CD4-positive, alpha-beta T cell (primary cell): ENCODE measurements at regions not wholly inside any gene's neighbourhood (a gene's known extent, or its start where the extent isn't known, plus 50 kb on each side); places are given as distances from the start of the nearest gene placed in this dataset.

Experiments
- ATAC-seq: fragments of 200-7000 bp; cut with Tn5 transposase; one replicate; pipeline ENCODE4 v1.10.0; 2022; ENCODE audit warnings: mild to moderate bottlenecking; ENCODE audit not compliant: poor library complexity
- CTCF ChIA-PET: fragments of 350-600 bp; sonication (Branson Sonifier 250); formaldehyde crosslinking; loops from one replicate; lab custom pipeline; 2021; ENCODE audit warnings: antibody characterized with exemption, inconsistent platforms; lab: Charles Lee
- POLR2A ChIA-PET: fragments of 350-600 bp; sonication (Branson Sonifier 250); formaldehyde crosslinking; loops from one replicate; lab custom pipeline; 2021; ENCODE audit warnings: antibody characterized with exemption, inconsistent platforms; lab: Charles Lee
- DNase-seq, 14 experiments: peaks; one replicate each; pipeline ENCODE4 v3.0.0-alpha.2; 2013 to 2020; ENCODE audit warnings: mixed read lengths in 2 of 14
- H3K27ac ChIP-seq, 2 donors: one replicate each; pipeline versions ENCODE4 v1.5.1 to v1.7.0; 2013; ENCODE audit warnings: low read length in 2 of 2, low read depth in 1 of 2, mild to moderate bottlenecking in 1 of 2
- H3K27me3 ChIP-seq, 2 experiments: 1 replicate in 1 of 2; 2 replicates in 1 of 2; pipeline versions ENCODE4 v1.6.1 to v1.7.0; 2013; ENCODE audit warnings: low read length in 2 of 2, control low read depth in 1 of 2, mild to moderate bottlenecking in 1 of 2, moderate library complexity in 1 of 2; ENCODE audit not compliant: insufficient read depth in 2 of 2, control insufficient read depth in 1 of 2
- H3K36me3 ChIP-seq: one replicate; pipeline ENCODE4 v1.6.1; 2013; ENCODE audit warnings: low read length, control low read depth; ENCODE audit not compliant: insufficient read depth
- H3K4me1 ChIP-seq: one replicate; pipeline ENCODE4 v1.6.1; 2013; ENCODE audit warnings: low read length, control low read depth; ENCODE audit not compliant: insufficient read depth
- H3K4me3 ChIP-seq: one replicate; pipeline ENCODE4 v1.5.1; 2013; ENCODE audit warnings: mild to moderate bottlenecking, low read length, moderate library complexity
- H3K9me3 ChIP-seq, 2 experiments: 1 replicate in 1 of 2; 2 replicates in 1 of 2; pipeline versions ENCODE4 v1.6.1 to v1.7.0; 2013; ENCODE audit warnings: low read length in 2 of 2, mild to moderate bottlenecking in 2 of 2, control low read depth in 1 of 2, moderate library complexity in 1 of 2; ENCODE audit not compliant: control insufficient read depth in 1 of 2, insufficient read depth in 1 of 2
- H3K27ac Mint-ChIP-seq: one replicate; pipeline ENCODE4 v1.8.0; 2020; ENCODE audit warnings: mixed read lengths
- H3K27me3 Mint-ChIP-seq: one replicate; pipeline ENCODE4 v1.8.0; 2021; ENCODE audit warnings: mixed read lengths
- H3K36me3 Mint-ChIP-seq: one replicate; pipeline ENCODE4 v1.8.0; 2021; ENCODE audit warnings: low read depth, mixed read lengths
- H3K4me1 Mint-ChIP-seq: one replicate; pipeline ENCODE4 v1.8.0; 2021; ENCODE audit warnings: low read depth, mixed read lengths
- H3K4me3 Mint-ChIP-seq: one replicate; pipeline ENCODE4 v1.8.0; 2020; ENCODE audit warnings: mild to moderate bottlenecking, mixed read lengths
- H3K9me3 Mint-ChIP-seq: one replicate; pipeline ENCODE4 v1.8.0; 2020; ENCODE audit warnings: mixed read lengths
- CTCF ChIP-seq: fragments of 200-600 bp; IDR thresholded peaks from one replicate; pipeline ENCODE4 v1.8.0; 2022; ENCODE audit warnings: antibody characterized with exemption, mild to moderate bottlenecking
- intact Hi-C, 2 experiments: fragments of 100-400 bp; cut with DNase I in 1 of 2; cut with micrococcal nuclease in 1 of 2; formaldehyde crosslinking; loops; one replicate each; pipeline versions ENCODE4 v1.15.1 to v1.9.0; 2023 to 2025; cut with DNase I, micrococcal nuclease

DNA sequence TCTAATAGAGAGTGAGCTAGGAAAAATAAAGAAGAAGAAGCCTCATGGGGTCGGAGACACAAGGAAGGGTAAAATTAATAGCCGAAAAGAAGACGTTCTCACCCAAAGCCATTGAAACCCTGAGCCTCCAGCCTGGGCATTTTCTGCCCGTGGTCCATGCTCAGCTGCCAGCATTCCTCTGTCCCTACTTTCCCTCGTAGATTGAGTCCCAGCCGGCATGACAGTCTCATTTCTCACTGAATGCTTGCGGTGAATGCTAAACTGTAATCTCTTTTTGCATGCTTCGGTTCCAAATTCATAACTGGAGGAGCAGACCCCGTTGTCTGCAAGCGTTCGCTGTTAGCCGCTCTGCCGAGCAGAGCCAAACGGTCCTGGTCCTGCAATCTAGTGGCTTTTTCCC, 54.0 kb upstream of the COX10 start:
- Mint-ChIP-seq H3K9me3 (no peaks in the 10 kb centered on the region), H3K4me1 (no peaks in the 10 kb centered on the region), H3K27me3 (no peaks in the 10 kb centered on the region), H3K36me3 (no peaks in the 10 kb centered on the region), H3K4me3 (no peak overlapping the region), H3K27ac (no peak overlapping the region)
- no peak for TF ChIP-seq CTCF
- Histone ChIP-seq H3K36me3 (no peaks in the 10 kb centered on the region), H3K27me3 (no peaks in the 10 kb centered on the region), H3K9me3 (no peaks in the 10 kb centered on the region), H3K27ac (no peak overlapping the region), H3K4me1 (no peaks in the 10 kb centered on the region), H3K4me3 (no peak overlapping the region)
- no peak for ATAC-seq
- ChIA-PET POLR2A (no interaction called here), CTCF (no interaction called here)
- DNase-seq = no peak
- intact Hi-C loops = no loop called here

- Histone ChIP-seq H3K4me3 (no peak overlapping the region), H3K9me3 (no peaks in the 10 kb centered on the region), H3K36me3 (no peaks in the 10 kb centered on the region), H3K27me3 (no peaks in the 10 kb centered on the region), H3K27ac (no peak overlapping the region), H3K4me1 (no peaks in the 10 kb centered on the region)
- no peaks in the 10 kb centered on the region for H3K9me3 Mint-ChIP-seq
- no peaks in the 10 kb centered on the region for H3K27me3 Mint-ChIP-seq
- intact Hi-C loops = no loop called here
- ATAC-seq (no peak), DNase-seq (no peak)
- H3K4me3 Mint-ChIP-seq = no peak overlapping the region
- POLR2A ChIA-PET = no interaction called here
- H3K27ac Mint-ChIP-seq = no peak overlapping the region
- CTCF ChIA-PET = no interaction called here
- H3K36me3 Mint-ChIP-seq = no peaks in the 10 kb centered on the region
- no peak for TF ChIP-seq CTCF
- no peaks in the 10 kb centered on the region for H3K4me1 Mint-ChIP-seq
Measured at GRCh38 chr17:14016858-14017257, 52.4 kb upstream of the COX10 start.

DNA sequence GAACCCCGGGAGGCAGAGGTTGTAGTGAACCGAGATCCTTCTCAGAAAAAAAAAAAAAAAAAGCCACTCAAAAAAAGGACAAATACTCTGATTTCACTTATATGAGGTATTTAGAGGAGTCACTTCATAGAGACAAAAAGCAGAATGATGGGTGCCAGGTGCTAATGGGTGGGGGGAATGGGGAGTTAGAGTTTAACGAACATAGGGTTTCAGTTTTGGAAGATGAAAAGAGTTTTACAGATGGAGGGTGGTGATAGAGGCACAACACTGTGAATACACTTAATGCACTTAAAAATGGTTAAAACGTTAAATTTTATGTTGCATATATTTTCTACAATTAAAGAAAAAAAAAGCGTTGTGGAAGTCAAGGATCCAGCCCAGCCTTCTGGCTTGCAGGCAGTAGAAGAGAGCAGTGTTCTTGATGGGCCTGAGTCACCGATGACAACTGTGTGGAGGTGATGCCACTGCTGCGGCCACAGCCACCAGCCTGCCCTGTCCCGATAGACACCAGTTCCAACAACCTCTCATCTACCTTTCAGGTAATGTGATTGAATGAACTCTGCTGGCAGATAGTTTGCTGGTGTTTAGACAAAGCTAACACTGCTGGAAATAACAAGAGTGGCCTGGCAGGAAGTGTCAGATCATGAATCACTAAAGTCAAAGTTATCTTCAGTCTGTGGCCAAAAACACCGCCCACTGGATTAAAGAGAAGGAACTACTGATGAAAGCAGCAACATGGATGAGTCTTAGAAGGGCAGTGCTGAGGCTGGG, 49.9 kb upstream of the COX10 start:
- ChIA-PET POLR2A (no interaction called here), CTCF (no interaction called here)
- Mint-ChIP-seq H3K27me3 (no peaks in the 10 kb centered on the region), H3K36me3 (no peaks in the 10 kb centered on the region), H3K4me1 (no peaks in the 10 kb centered on the region), H3K9me3 (no peaks in the 10 kb centered on the region), H3K27ac (no peak overlapping the region), H3K4me3 (no peak overlapping the region)
- H3K36me3 ChIP-seq = no peaks in the 10 kb centered on the region
- no peak overlapping the region for H3K27ac ChIP-seq
- H3K4me3 ChIP-seq = no peak overlapping the region
- DNase-seq (peak in 1 of 14 experiments; percentile 3), ATAC-seq (no peak)
- H3K4me1 ChIP-seq = no peaks in the 10 kb centered on the region
- H3K9me3 ChIP-seq = no peaks in the 10 kb centered on the region
- intact Hi-C loops = no loop called here
- no peak for TF ChIP-seq CTCF
- no peaks in the 10 kb centered on the region for H3K27me3 ChIP-seq
